Activated T-cell treated with anti-CD3 and anti-CD28 coated beads, Interleukin-2, amount 50 U/mL, for 72 hours (primary cell): ENCODE measurements at regions not wholly inside any gene's neighbourhood (a gene's known extent, or its start where the extent isn't known, plus 50 kb on each side); places are given as distances from the start of the nearest gene placed in this dataset.

Experiments used
- ATAC-seq, 2 donors: fragments of 150-1000 bp; cut with Tn5 transposase; replicated peaks in 1 of 2; 2 replicates each; pipeline ENCODE4 v1.10.0; 2021; ENCODE audit warnings: moderate library complexity in 2 of 2, mild to moderate bottlenecking in 1 of 2
- DNase-seq, 2 donors: peaks; one replicate each; pipeline ENCODE4 v3.0.0; 2021 to 2022; ENCODE audit warnings: mixed read lengths in 1 of 2
- H3K27ac Mint-ChIP-seq: one replicate; pipeline ENCODE4 v1.8.0; 2022; ENCODE audit warnings: mild to moderate bottlenecking, moderate library complexity, mixed read lengths
- H3K27me3 Mint-ChIP-seq: one replicate; pipeline ENCODE4 v1.8.0; 2022; ENCODE audit warnings: low read depth, mixed read lengths
- H3K36me3 Mint-ChIP-seq, 2 donors: one replicate each; pipeline ENCODE4 v1.8.0; 2022; ENCODE audit warnings: mixed read lengths in 2 of 2, mild to moderate bottlenecking in 1 of 2; ENCODE audit not compliant: insufficient read depth in 2 of 2
- H3K4me1 Mint-ChIP-seq: one replicate; pipeline ENCODE4 v1.8.0; 2022; ENCODE audit warnings: low read depth, mixed read lengths
- H3K4me3 Mint-ChIP-seq, 2 donors: one replicate each; pipeline ENCODE4 v1.8.0; 2022; ENCODE audit warnings: mild to moderate bottlenecking in 2 of 2, mixed read lengths in 2 of 2, moderate library complexity in 2 of 2
- H3K9me3 Mint-ChIP-seq, 2 donors: one replicate each; pipeline ENCODE4 v1.8.0; 2022; ENCODE audit warnings: mixed read lengths in 2 of 2

- no peak for ATAC-seq
- H3K36me3 Mint-ChIP-seq: no peaks in the 10 kb centered on the region
- H3K9me3 Mint-ChIP-seq: no peaks in the 10 kb centered on the region
- H3K4me3 Mint-ChIP-seq: no peak overlapping the region
- no peaks in the 10 kb centered on the region for H3K27me3 Mint-ChIP-seq
- no peak for DNase-seq
- H3K4me1 Mint-ChIP-seq: no peaks in the 10 kb centered on the region
- H3K27ac Mint-ChIP-seq: peak overlapping the region; percentile 66
These were observed 229.0 kb upstream of the NOX3 start for GRCh38 chr6:155684416-155685196.

DNA sequence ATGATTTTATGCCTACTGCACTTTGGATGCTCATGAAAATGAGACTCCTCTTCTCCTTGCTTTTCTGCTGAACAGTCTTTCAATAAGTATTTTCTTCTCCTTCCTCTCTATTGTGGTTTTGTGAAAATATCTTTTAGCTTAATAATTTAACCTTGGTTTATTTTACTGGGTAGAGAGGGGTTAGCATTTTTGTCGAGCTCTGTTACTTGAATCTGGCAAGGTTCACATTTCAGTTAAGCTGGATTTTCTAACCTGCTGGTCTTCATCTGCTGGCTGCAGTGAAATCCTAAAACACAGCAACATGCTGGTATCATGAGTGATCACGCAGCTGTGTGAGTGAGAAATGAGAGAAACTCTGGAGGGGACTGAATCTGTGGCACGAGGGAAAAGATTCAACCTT is 222.7 kb upstream of the NOX3 start:
- H3K4me1 Mint-ChIP-seq: no peaks in the 10 kb centered on the region
- no peaks in the 10 kb centered on the region for H3K36me3 Mint-ChIP-seq
- no peaks in the 10 kb centered on the region for H3K9me3 Mint-ChIP-seq
- H3K4me3 Mint-ChIP-seq: no peak overlapping the region
- H3K27me3 Mint-ChIP-seq: peaks cover 13% of the 10 kb centered on the region
- no peak for DNase-seq
- no peak overlapping the region for H3K27ac Mint-ChIP-seq
- no peak for ATAC-seq

GRCh38 chr6:155676346-155676745 is 220.7 kb upstream of the NOX3 start:
- peaks cover 13% of the 10 kb centered on the region for H3K27me3 Mint-ChIP-seq
- DNase-seq (no peak), ATAC-seq (no peak)
- H3K4me1 Mint-ChIP-seq: no peaks in the 10 kb centered on the region
- H3K36me3 Mint-ChIP-seq: no peaks in the 10 kb centered on the region
- H3K4me3 Mint-ChIP-seq: no peak overlapping the region
- H3K27ac Mint-ChIP-seq: no peak overlapping the region
- no peaks in the 10 kb centered on the region for H3K9me3 Mint-ChIP-seq

- Mint-ChIP-seq H3K4me1 (no peaks in the 10 kb centered on the region), H3K36me3 (no peaks in the 10 kb centered on the region), H3K27ac (no peak overlapping the region), H3K4me3 (no peak overlapping the region), H3K27me3 (no peaks in the 10 kb centered on the region), H3K9me3 (no peaks in the 10 kb centered on the region)
- DNase-seq: no peak
- ATAC-seq: no peak
These were observed 215.0 kb upstream of the NOX3 start for GRCh38 chr6:155670655-155671054.

GRCh38 chr6:155660251-155660977 is 204.8 kb upstream of the NOX3 start:
- Mint-ChIP-seq H3K4me3 (no peak overlapping the region), H3K27ac (no peak overlapping the region), H3K27me3 (peaks cover 18% of the 10 kb centered on the region), H3K4me1 (no peaks in the 10 kb centered on the region), H3K36me3 (no peaks in the 10 kb centered on the region), H3K9me3 (peaks cover 1 to 4% of the 10 kb centered on the region in 2 donors)
- no peak for DNase-seq
- ATAC-seq: no peak

GRCh38 chr6:155656024-155656423 is 200.4 kb upstream of the NOX3 start:
- Mint-ChIP-seq H3K36me3 (peaks cover 2 to 3% of the 10 kb centered on the region in 2 donors), H3K4me1 (no peaks in the 10 kb centered on the region), H3K27ac (no peak overlapping the region), H3K27me3 (peaks cover 17% of the 10 kb centered on the region), H3K9me3 (peaks cover 7 to 11% of the 10 kb centered on the region in 2 donors), H3K4me3 (no peak overlapping the region)
- DNase-seq (no peak), ATAC-seq (no peak)

DNA sequence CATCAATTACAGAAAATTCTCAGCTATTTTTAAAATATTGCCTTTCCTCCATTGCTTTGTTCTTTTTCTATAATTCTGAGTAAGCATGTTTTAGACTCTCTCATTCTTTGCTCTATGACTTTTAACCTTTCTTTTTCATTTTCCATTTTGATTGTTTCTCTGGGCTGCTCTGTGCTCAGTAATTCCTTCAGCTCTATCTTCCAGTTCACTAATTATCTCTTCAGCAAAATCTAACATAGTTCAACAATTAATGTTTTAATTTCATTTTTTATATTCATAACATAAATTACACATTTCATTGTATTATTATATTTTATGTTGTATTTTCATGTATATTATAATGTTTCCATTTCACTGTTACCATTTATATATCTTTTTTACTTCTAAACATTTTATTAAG is 198.8 kb upstream of the NOX3 start:
- DNase-seq (no peak), ATAC-seq (no peak)
- Mint-ChIP-seq H3K27ac (no peak overlapping the region), H3K4me1 (no peaks in the 10 kb centered on the region), H3K36me3 (peaks cover 2 to 3% of the 10 kb centered on the region in 2 donors), H3K4me3 (no peak overlapping the region), H3K27me3 (peaks cover 17% of the 10 kb centered on the region), H3K9me3 (peaks cover 7 to 11% of the 10 kb centered on the region in 2 donors)

DNA sequence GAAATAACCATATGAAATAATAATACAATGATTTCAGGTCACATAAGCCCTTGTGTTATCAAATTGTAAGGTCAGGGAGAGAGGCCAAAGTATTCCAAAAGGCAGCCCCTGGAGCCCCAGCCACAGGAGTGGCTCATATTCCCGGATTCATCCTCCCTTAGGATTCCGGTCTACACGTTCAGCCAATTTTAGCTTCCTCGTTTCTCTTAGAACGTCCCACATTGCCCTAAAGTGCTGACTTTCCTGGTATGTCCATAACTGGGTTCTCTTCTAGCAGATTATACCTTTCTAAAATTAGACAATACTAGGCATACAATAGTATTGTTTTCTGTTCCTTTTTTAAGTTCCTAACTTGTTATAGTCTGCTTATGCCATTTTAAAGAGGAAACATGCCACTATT is 192.7 kb upstream of the NOX3 start:
- no peak for DNase-seq
- Mint-ChIP-seq H3K27ac (no peak overlapping the region), H3K9me3 (no peaks in the 10 kb centered on the region), H3K4me3 (no peak overlapping the region), H3K36me3 (no peaks in the 10 kb centered on the region), H3K27me3 (no peaks in the 10 kb centered on the region), H3K4me1 (peaks cover 4% of the 10 kb centered on the region)
- no peak for ATAC-seq

DNA sequence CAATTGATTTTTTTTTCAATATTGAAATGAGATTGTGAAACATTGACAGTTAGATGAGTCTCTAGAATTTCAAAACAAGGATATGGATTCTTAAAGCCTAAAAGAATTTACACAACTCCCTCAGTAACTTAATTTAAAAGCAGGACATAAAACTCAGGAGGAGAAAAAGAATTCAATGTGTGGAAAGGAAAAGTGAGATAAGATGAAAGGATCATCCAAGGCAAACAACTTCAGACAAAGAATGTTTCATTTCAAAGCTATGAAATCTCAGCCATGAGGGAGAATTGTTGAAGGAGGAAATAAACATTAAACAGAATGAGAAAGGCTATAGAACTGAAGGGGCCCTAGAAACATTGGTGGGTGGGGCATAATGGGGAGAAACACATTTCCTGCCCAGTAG is 191.7 kb upstream of the NOX3 start:
- Mint-ChIP-seq H3K27me3 (no peaks in the 10 kb centered on the region), H3K9me3 (peaks cover 0 to 6% of the 10 kb centered on the region in 2 donors), H3K36me3 (peaks cover 0 to 3% of the 10 kb centered on the region in 2 donors), H3K4me3 (no peak overlapping the region), H3K27ac (no peak overlapping the region), H3K4me1 (peaks cover 4% of the 10 kb centered on the region)
- DNase-seq (no peak), ATAC-seq (no peak)

- Mint-ChIP-seq H3K27ac (no peak overlapping the region), H3K27me3 (no peaks in the 10 kb centered on the region), H3K36me3 (peaks cover 0 to 3% of the 10 kb centered on the region in 2 donors), H3K9me3 (peaks cover 0 to 6% of the 10 kb centered on the region in 2 donors), H3K4me1 (peaks cover 4% of the 10 kb centered on the region), H3K4me3 (no peak overlapping the region)
- ATAC-seq (no peak), DNase-seq (no peak)
These were observed 190.8 kb upstream of the NOX3 start for GRCh38 chr6:155646443-155646842.

GRCh38 chr6:155645325-155645724 is 189.7 kb upstream of the NOX3 start:
- Mint-ChIP-seq H3K4me3 (no peak overlapping the region), H3K27me3 (no peaks in the 10 kb centered on the region), H3K27ac (no peak overlapping the region), H3K36me3 (peaks cover 0 to 3% of the 10 kb centered on the region in 2 donors), H3K9me3 (peaks cover 0 to 6% of the 10 kb centered on the region in 2 donors), H3K4me1 (peaks cover 4% of the 10 kb centered on the region)
- peak in 1 of 2 donors; percentile 67 for ATAC-seq
- no peak for DNase-seq

DNA sequence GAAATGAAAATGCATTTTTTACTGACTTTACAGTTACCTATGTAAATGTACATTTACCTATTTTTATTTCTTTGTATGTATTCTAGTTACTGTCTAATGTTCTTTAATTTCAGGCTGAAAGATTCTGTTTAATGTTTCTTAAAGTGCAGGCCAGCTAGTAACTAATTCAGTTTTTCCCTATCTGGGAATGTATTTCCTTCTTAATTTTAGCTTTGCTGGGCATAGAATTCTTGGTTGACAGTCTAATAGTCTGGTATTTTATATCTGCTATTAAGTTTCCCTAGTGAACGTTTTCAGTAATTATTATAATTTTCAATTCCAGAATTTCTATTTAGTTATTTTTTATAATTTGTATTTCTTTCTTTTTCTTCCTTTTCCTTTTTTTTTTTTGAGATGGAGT is 186.0 kb upstream of the NOX3 start:
- Mint-ChIP-seq H3K27me3 (no peaks in the 10 kb centered on the region), H3K36me3 (peaks cover 0 to 3% of the 10 kb centered on the region in 2 donors), H3K9me3 (peaks cover 0 to 6% of the 10 kb centered on the region in 2 donors), H3K27ac (no peak overlapping the region), H3K4me1 (no peaks in the 10 kb centered on the region), H3K4me3 (no peak overlapping the region)
- ATAC-seq: no peak
- DNase-seq: no peak

DNA sequence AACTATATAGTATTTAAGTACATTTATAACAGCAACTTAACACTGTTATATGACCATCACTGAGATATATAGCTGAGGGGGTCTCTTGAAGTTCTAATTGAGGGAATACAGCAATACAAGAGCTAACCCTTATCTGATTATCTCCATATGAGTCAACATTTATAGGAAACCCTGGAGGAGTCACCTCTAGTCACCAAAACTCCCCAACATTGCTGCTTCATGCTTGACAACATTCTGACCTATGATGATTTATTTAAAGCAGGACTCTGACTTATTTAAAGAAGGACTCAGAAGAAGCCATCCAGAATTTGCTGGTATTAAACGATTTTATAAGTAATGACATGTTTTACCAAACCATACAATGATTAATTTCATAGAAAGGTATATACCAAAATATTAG is 182.6 kb upstream of the NOX3 start:
- ATAC-seq (peak; percentile 29 to 87), DNase-seq (no peak)
- H3K36me3 Mint-ChIP-seq: peaks cover 0 to 6% of the 10 kb centered on the region in 2 donors
- no peaks in the 10 kb centered on the region for H3K4me1 Mint-ChIP-seq
- H3K27me3 Mint-ChIP-seq: no peaks in the 10 kb centered on the region
- H3K27ac Mint-ChIP-seq: peak overlapping the region; percentile 28
- H3K4me3 Mint-ChIP-seq: no peak overlapping the region
- H3K9me3 Mint-ChIP-seq: peaks cover 0 to 6% of the 10 kb centered on the region in 2 donors
